ENCODE measurements at regions not wholly inside any gene's neighbourhood (a gene's known extent, or its start where the extent isn't known, plus 50 kb on each side); places are given as distances from the start of the nearest gene placed in this dataset.

DNA sequence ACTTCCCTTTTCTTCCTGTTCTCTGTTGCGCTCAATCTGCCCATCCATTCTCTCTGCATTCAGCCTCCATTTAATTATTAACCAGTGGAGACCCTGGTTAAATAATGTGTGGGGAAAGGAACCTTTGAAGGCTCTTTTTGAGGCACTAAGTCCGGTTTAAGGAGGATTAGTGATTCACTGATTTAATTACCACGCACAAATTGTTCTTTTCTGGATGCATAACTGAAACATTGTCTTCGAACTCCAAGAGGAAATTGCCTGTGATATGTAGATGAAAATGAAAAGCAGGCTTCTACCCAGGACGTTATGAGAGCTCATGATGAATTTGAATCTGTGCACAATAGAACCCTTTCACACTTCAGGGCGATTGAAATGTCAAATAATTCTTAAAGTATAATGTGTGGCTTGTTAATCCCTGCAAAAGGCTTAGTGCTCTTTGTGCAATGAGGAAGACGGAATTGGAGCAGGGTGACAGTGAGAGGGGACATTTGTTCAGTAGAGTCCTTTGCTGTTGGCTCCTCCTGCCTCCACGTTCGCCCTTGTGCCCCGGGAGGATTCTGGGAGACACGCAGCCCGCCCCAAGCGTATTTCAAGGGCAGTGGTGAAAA is 51.1 kb upstream of the ZNF236 start:
- DNase-seq: no peak

DNA sequence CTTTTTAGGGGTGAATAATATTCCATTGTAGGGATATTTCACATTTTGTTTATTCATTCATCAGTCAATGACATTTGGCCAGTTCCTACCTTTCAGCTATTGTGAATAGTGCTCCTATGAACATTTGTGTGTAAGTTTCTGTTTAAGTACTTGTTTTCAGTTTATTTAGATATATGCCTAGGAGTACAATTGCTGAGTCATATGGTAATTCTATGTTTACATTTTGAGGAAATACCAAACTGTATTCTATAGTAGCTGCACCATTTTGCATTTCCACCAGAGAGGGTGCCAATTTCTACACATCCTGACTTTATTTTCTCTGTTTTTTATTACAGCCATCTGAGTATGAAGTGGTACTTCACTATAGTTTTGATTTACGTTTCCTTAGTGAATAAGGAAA is 54.4 kb upstream of the ZNF236 start:
- DNase-seq: no peak

DNA sequence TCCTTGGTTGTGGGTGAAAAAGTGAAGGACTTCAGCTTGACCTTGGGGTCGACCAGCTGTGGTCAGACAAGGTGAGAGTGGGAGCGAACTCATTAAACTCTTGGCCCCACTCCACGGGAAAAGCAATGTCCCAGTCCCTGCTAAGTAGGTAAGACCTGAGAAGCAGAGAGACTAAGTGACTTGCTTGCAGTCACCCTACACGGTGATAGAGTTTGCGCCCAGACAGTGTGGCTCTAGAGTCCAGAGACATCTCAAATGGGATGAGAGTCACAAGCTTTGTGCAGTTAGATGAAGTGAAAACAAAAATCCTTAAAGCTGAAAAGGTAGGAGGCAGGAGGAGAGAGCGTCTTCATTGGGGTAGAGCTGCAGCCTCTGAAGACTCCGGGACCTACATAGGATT is 55.9 kb upstream of the ZNF236 start:
- DNase-seq: no peak

DNA sequence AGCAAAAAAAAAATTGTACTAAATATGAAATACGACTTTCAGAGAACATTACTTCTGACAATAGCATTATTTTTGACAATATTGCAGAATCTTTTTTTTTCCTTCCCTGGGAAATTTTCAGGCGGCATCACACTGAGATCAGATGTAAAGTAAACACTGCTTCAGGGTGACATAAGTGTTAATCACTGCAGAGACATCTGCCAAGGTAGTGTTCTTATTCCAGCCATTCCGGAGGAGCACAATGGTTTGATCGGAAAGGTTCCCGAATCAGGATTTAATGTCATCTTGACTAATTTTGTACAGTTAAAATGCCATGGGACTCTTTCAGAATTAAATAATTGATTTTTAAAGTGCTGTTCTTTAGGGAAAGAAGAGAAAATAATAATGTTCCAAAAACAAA is 56.7 kb upstream of the ZNF236 start:
- no peak for DNase-seq

DNA sequence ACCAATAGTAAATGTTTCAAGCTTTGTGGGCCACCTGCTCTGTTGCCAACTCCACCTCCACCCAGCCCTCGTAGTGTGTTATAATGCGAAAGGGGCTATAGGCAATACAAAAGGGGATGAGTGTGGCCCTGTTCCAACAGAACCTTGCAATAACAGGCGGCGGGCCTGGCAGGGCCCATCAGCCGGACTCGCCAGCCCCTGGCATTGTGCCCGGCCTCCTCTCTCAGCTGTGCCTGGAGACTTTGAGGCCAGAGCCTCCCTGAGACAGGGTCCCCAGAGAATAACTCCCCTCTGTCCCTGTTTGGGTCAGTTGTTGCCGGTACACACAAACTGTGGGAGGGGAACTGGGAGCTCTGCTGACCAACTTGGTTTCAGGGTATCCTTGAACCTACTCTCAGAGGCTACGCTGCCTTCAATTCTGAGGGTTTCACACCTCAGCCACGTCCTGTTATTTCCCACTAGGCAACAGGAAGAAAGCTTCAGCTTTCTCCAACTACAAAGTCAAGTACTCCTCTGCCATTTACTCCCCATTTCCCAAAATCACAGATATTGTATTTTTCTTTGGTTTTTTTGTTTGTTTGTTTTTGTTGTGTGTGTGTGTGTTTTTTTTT is 58.0 kb upstream of the ZNF236 start:
- no peak for DNase-seq

DNA sequence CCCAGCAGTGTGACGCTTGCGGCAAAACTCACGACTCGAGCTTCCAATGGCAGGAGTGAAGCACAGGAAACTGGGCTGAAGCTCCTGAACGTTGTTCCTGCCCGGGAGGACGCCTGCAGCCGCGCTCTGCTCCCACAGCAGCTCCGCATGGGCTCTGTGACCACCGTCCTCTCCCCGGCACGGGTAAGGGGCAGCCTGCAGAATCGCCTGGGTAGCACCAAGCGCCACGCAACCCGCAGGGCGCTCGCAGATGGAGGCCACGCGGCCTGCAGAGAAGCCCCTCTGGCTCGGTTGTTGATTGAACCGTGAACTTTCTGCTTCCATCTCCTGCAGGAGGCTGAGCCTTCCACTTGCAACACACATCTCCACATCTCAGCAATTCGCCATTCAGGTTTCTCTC is 63.3 kb upstream of the ZNF236 start:
- DNase-seq: no peak

DNA sequence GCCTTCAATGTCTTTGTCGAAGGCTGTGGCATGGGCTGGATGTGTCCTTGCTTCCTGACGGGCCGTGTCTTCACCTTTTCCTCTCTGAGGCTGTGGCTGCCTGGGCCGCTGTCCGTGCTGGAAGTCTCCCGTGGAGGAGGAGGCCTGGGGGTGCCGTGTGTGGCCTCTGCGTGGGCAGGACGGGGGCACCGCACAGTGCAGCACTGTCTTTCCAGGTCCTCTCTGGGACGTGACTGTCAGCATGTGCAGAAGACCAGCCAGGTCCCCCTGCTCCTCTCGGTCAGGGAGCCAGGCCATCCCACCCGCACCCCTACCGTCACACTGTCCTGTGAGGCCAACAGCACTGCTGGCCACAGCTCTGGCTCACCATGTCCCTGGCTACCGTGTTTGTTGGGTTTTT is 64.4 kb upstream of the ZNF236 start:
- no peak for DNase-seq

DNA sequence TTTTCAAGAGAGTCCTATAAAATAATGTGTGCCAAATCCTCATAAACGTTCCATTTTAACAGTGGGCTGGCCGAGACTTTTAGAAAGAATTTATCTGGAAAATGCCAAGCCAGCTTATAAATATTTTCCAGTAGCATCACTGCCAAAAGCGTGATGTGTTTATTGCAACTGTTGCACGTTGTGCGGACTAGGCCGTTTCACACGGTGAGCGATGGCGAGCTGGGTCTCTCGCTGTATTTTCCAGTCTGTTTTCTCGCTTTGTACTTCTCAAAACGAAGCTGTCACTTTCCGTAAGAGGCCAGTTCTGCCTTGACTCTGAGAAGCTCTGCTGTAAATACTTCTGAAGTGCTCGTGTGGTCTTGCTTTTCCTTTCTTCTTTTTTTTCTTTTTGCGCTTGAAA is 65.0 kb upstream of the ZNF236 start:
- DNase-seq: no peak

DNA sequence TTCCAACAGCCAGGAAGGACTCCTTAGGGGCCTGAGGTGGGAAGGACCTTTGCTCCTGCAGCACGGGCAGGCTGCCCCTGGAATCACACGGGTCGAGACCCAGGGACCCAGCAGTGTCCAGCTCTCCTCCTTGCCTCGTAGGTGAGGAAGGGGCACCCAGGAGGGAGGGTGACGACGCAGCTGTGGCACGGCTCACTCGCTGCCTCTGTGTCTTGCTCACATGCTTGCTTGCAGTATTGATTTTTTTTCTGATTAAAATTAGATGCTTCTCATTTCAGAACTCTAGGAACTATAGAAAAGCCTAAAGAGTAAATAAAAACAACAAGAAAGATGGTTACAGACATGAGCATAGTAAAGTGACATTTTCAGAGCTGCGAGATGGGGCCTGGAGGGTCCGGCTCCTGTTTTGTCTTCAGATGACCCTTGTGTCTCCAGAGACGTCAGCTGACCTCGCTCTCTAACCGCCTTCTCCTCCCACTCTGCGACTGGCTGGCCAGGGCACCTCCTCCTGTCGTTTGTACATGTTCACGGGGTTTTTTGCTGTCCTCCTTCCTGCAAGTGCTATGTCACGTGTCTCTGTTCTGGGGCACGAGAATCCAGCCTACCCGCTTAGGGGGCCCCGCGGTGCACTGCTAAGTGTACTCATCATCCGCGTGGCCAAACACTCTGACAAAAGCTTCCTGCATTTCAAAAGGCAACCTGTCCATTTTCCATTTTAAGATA is 65.7 kb upstream of the ZNF236 start:
- DNase-seq: no peak

DNA sequence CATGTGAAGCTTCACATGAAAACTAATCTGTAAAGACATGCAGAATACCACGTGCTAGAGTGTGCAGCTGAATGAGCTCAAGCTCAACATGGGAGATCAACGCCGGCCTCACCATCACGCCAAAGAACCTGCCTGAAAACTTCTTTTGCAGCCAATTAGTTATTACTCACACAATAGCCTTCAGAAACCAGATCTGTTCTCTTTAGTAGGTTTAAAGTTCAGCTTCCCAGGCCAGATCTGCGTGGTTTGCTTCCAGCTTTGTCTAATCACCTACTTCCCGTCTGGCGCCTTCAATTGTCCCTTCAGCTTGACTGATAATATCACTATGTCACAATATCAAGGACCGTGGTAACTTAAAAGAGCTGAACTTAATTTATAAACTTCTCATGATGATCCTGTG is 68.0 kb upstream of the ZNF236 start:
- no peak for DNase-seq

DNA sequence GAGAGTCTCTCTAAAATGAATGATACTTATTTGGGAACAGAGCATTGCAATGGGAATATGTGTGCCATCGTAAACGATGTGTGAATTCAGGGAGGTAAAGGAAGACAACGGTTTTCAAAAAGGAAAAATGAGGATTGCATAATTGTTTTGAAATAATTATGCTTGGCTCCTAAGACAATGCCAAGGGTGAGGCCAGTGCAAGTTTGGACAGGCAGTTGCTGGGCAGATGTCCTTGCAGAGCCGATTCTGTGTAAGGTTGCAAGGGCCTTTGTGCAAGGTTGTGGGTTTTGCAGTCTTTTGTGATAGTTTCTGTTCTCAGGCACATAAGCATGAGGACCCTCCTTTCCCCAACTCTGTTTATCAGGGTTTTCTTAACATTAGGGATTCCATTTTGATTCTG is 70.0 kb upstream of the ZNF236 start:
- DNase-seq: no peak

DNA sequence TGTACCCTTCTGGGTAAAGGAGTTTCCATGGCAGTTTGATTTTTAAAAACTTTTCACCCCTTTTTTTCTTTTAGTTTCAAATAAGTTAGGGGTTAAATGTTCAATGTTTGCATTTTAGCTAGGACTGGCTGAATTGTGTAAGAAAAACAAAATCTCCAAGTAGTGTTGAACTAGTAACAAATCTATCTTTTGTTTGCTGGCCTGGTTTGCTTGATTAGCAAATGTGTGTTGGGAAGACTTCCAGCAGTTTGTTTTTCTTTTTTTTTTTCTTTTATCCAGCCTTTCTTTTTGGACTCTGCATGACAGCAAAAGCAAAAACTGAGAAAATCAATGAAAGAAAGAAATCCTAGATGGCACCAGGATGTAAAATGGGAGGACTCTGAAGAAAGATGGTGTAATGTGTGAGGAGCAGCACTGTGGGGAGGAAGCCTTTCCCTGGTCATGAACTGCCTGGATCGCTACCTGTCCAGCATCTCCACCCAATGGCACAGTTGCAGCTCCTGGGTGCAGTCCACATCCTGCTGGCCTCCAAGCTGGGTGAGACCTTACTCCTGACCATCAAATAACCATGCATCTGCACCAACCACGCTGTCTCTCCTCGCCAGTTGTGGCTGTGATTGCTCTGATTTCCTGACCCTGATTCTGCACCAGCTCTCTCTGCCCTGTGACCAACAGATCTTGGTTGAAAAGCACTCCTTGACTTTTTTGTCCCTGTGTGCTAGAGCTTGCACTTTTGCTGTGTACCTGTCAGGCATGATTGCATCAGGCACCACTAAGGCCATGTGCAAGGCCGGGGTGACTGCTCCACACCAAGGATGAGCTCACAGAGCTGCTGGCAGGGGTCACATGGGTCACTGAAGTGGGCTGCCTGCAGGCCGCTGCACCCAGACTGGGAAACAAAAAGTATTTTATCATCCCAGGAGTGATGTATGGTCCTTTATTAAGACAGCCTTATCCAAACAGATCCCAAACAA is 71.2 kb upstream of the ZNF236 start:
- DNase-seq: no peak

DNA sequence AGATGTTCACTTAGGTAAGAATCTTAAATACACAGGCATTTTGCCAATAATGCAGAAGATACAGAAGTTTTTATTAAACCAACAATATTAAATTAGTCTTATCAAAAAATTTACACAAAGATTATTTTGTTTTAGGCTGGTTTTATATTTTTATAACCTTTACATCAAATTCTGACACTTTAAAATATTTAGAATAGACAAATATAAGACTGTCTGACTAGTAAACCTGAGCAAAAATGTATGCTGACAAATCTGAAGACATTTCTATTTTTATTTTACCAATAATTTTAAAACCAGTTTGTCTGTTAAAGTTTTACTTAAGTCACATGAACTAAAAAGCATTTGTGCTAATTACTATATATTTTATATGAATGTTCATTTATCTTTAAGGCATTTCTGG is 72.1 kb upstream of the ZNF236 start:
- DNase-seq: no peak

DNA sequence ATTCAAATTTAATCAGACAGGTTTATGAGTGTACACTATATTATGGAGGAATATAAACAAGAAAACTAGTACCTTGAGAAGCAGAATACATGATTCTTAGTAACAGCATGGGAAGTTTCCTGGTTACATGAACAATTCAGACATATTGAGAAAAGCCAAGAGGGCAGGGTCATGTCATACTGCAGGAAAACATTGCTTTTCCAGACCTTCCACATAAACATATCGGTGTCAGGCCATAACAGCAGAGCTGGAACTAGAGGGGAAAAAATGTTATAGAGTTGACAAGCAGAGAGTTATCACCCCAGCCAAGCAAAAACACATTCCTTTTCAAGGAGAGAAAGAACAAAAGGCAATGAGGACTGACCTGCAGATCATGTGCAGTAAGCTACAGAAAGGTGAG is 74.7 kb upstream of the ZNF236 start:
- no peak for DNase-seq

DNA sequence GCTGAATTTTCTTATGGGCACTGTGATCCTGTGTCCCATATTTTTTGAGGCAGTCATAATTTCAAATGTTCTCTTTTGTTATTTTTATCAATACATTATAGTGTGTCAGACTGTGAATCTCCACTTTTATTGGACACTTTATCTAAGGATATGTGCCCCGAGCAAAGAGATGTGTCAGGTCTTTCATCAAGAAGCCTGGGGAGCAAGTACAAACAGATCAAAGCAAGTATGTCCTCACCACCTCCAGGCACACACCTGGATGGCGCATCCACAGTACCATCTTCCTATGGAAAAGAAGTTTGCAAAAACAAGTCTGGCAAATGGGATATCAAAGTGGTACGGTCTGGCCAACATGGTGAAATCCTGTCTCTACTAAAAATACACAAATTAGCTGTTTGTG is 81.0 kb upstream of the ZNF236 start:
- DNase-seq: no peak

DNA sequence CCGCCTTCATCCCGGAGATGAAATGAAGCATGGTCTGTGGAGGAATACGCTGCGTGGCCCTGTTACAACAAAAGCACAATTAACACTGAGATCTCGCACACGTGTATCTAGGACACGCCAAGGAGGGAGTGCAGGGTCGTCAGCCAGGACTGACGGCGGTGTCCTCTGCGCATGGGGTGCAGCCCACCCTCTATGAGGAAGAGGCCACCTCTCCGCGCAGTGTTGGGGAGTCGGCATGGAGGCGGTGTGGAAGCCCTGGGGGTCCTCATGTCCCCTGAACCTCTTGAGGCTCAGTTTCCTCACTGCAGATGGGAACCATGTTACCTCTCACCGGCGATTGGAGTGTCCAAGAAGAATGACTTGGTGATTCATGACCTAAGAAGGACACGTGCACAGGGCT is 86.0 kb upstream of the ZNF236 start:
- no peak for DNase-seq

DNA sequence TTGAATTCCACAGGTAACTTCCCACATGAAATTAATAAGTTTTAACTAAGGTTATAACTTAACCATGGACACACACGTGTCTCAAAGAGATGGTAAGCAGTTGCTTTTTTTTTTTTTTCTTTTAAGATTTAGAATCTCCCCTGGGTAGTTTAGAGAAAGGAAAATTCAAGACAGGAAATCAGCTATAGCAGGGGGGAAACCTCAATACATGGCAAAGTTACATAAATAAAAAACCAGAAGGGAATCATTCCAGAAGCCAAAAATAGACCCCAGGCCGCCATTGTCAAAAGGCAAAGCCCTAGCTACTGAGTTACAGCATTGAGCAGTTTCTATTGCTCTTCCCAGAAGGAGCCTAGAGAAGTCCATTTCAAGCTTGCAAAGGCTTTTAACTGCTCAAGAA is 91.5 kb upstream of the ZNF236 start:
- no peak for DNase-seq

DNA sequence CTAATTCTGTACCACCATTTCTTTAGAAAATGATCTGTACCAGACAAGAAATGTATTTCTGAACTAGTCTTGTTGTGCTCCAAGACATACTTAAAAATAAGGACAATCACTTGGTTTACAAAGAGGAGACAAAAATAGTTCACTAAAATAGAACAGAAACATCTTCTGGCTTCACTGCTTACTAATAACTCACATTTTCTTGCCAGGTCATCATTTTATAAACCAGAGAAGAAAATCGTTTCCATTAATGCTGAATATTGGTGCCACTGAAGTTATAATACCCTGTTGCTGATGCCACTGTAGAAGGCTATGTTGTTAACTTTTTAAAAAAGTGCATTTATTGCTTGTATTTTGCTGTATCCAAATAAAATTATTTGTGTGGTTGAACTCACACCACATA is 94.8 kb upstream of the ZNF236 start:
- DNase-seq: no peak

DNA sequence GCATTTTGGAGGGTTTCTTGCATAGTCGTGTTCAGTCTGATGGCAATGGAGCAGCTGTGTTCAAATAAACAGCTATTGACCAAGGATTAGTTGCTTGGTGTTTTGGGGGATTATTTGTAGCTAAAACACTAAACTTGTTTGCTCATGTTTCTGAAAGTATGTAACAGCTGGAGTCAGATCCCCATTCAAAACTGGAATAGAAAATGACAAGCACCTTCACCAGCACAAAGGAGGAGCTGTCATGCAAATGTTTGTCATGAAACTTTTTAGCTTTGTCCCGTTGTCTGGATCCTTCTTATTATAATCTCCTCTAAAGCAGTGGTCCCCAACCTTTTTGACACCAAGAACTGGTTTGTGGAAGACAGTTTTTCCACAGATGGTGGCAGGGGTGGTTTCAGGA is 96.9 kb upstream of the ZNF236 start:
- DNase-seq: no peak

DNA sequence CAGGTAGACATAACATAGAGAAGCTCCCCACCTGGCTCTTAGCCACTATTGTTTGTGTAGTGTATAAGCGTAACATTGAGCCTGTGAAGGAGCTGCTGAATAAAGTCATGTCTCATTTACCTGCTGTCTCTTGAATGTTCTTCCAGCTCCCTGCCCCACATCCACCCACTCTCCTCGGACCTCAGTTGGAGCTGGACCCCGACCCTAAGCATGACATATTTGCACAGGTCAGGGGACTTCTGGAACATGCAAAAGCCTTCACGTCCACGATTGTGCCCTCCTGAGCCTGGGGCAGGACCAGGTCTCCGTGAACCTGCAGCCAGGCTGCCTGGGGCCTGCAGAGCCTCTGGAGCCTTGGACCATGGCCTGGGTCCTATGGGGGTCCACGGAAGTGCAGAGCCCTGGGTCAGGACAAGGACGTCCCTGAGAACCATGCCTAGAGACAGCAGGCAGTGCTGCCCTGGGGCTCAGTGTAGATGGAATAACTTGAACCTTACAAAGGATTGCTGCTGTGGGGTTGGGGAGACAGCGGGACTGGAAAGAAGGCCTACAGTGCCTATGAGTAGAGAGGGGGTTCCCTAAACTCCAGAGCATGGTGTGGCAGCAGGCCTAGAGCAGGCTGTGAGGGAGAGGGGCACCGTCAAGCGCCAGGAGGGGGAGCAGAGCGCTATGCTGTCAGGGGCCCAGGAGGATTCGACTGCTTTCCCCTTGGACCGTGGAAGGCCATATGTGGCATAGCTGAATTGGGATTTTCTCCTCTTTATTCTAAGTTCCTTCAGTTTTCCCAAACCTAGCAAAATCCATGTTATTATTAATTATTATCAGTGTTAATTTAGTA is 99.9 kb upstream of the ZNF236 start:
- DNase-seq: no peak

DNA sequence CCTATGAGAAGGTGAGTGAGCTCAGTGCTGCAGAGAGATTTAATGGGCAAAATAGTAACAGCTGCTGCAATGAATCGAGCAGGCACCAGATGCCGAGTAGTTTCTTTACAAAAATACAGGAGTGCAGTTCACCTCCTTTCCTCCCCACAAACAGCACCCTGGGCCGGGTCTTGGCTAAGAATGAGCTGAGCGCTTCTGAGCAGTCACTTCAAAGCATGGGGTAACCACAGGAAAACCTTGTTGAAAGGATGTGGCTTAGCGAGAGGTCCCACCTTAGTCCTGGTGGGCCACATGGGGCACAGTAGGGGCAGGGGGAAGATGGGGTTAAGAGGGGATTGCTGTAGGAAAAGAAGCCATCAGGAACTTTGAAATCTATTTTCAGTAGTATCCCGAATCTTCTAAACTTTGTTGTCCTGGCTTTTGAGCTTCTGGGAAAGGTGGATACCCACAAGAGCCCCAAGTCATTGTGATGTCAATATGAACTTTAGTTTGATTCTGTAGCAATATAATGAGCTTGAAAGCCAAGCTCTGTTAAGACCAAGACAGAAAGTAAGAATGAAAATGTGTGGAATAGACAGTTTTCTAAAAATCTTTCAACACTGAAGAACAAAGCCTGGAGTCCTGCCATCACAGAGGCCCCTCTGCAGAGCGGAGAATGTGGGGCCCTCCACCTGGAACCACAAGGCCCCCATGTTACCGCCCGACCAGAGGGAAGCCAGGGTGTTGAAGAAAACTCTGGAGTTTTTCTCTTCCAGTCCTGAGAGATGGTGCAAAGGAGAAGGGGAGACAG is 101.0 kb upstream of the ZNF236 start:
- DNase-seq: no peak

DNA sequence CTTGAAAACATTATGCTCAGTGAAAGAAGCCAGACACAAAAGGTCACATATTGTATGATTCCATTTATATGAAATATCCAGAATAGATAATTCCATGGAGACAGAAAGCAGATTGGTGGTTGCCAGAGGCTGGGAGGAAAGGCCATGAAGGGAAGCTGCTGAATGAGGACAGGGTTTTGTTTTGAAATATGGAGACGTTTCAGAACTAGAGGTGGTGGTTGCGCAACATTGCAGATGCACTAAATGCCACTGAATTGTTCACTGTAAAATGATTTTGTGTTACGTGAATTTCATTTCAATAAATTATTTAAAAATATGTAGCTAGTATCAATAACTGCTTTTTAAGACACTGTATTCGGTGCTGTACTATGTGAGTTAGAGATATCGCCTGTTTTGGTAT is 101.7 kb upstream of the ZNF236 start:
- DNase-seq: peak; percentile 58 to 60
